ENCODE measurements at regions not wholly inside any gene's neighbourhood (a gene's known extent, or its start where the extent isn't known, plus 50 kb on each side); places are given as distances from the start of the nearest gene placed in this dataset.
"Not testable (repeated sequence)": the region's sequence is repeated elsewhere in the genome, so short reads cannot be mapped to it uniquely, and the experiment has no call there.

- no peak overlapping the region for H3K27ac ChIP-seq
- ChIA-PET CTCF (no interaction called here), POLR2A (ENCODE audit: low non-redundant PET) (no interaction called here)
- no peak for DNase-seq (ENCODE audit: low spot score)
- TF ChIP-seq CTCF (conservative IDR thresholded peaks at IDR 0.05; ENCODE audit: low read depth) = no peak
These were observed 180.5 kb upstream of the ZNF469 start for GRCh38 chr16:88202207-88202745.

GRCh38 chr16:88202856-88203681, 179.7 kb upstream of the ZNF469 start:
- H3K27ac ChIP-seq; DNase-seq (ENCODE audit: low spot score); CTCF ChIA-PET; POLR2A ChIA-PET (ENCODE audit: low non-redundant PET): not testable (repeated sequence)

- H3K27ac ChIP-seq; CTCF ChIA-PET; DNase-seq (ENCODE audit: low spot score); POLR2A ChIA-PET (ENCODE audit: low non-redundant PET): not testable (repeated sequence)
These were observed 178.3 kb upstream of the ZNF469 start for GRCh38 chr16:88204131-88205110.

- H3K27ac ChIP-seq; DNase-seq (ENCODE audit: low spot score); CTCF ChIA-PET; POLR2A ChIA-PET (ENCODE audit: low non-redundant PET): not testable (repeated sequence)
These were observed 177.3 kb upstream of the ZNF469 start for GRCh38 chr16:88205482-88205881.

GRCh38 chr16:88206006-88206405, 176.8 kb upstream of the ZNF469 start:
- DNase-seq (ENCODE audit: low spot score); CTCF ChIA-PET; H3K27ac ChIP-seq; POLR2A ChIA-PET (ENCODE audit: low non-redundant PET): not testable (repeated sequence)

- POLR2A ChIA-PET (ENCODE audit: low non-redundant PET); CTCF ChIA-PET; H3K27ac ChIP-seq; DNase-seq (ENCODE audit: low spot score): not testable (repeated sequence)
These were observed 176.2 kb upstream of the ZNF469 start for GRCh38 chr16:88206516-88206915.

GRCh38 chr16:88208112-88208511, 174.6 kb upstream of the ZNF469 start:
- CTCF ChIA-PET = no interaction called here
- POLR2A ChIA-PET (ENCODE audit: low non-redundant PET) = no interaction called here
- no peak for DNase-seq (ENCODE audit: low spot score)
- no peak overlapping the region for H3K27ac ChIP-seq
- no peak for TF ChIP-seq CTCF (conservative IDR thresholded peaks at IDR 0.05; ENCODE audit: low read depth)

GRCh38 chr16:88208776-88209175, 174.0 kb upstream of the ZNF469 start:
- DNase-seq (ENCODE audit: low spot score); H3K27ac ChIP-seq; CTCF ChIA-PET; POLR2A ChIA-PET (ENCODE audit: low non-redundant PET): not testable (repeated sequence)

GRCh38 chr16:88209579-88209978, 173.2 kb upstream of the ZNF469 start:
- POLR2A ChIA-PET (ENCODE audit: low non-redundant PET); DNase-seq (ENCODE audit: low spot score); CTCF ChIA-PET; H3K27ac ChIP-seq: not testable (repeated sequence)

GRCh38 chr16:88213937-88214336, 168.8 kb upstream of the ZNF469 start:
- DNase-seq (ENCODE audit: low spot score) = not testable (repeated sequence)

GRCh38 chr16:88221001-88221761, 161.6 kb upstream of the ZNF469 start:
- CTCF ChIA-PET = interaction anchor here (0.6 kb wide), 1 partner anchor 36 kb away, joined by 3 read pairs; no protein-coding TSS in a partner anchor
- H3K27ac ChIP-seq; POLR2A ChIA-PET (ENCODE audit: low non-redundant PET); DNase-seq (ENCODE audit: low spot score): not testable (repeated sequence)

More at GRCh38 chr16:88213937-88214336, 168.8 kb upstream of the ZNF469 start:
- POLR2A ChIA-PET (ENCODE audit: low non-redundant PET); H3K27ac ChIP-seq: not testable (repeated sequence)
- CTCF ChIA-PET = interaction anchor here (0.6 kb wide), 1 partner anchor 17 kb away, joined by 3 read pairs; no protein-coding TSS in a partner anchor

GRCh38 chr16:88223696-88224095, 159.1 kb upstream of the ZNF469 start:
- CTCF ChIA-PET; POLR2A ChIA-PET (ENCODE audit: low non-redundant PET); DNase-seq (ENCODE audit: low spot score); H3K27ac ChIP-seq: not testable (repeated sequence)

- POLR2A ChIA-PET (ENCODE audit: low non-redundant PET); CTCF ChIA-PET: not testable (repeated sequence)
These were observed 158.4 kb upstream of the ZNF469 start for GRCh38 chr16:88224131-88224898.

More at GRCh38 chr16:88224131-88224898, 158.4 kb upstream of the ZNF469 start:
- H3K27ac ChIP-seq; DNase-seq (ENCODE audit: low spot score): not testable (repeated sequence)

Measured in RWPE1 (cell line).